PC-9 (cell line): ENCODE measurements at regions not wholly inside any gene's neighbourhood (a gene's known extent, or its start where the extent isn't known, plus 50 kb on each side); places are given as distances from the start of the nearest gene placed in this dataset.

ENCODE experiments used
- BruUV-seq: library from RNA; stranded (reverse); fragments of 400-500 nt; replicated peaks from 2 replicates; lab custom pipeline; 2021; lab: Mats Ljungman, UMichigan
- CTCF ChIA-PET: fragments of 300-600 bp; sonication (Branson Sonifier 250); formaldehyde crosslinking; loops from one replicate; lab custom pipeline; 2022; ENCODE audit warnings: antibody characterized with exemption; lab: Charles Lee
- POLR2A ChIA-PET: fragments of 300-600 bp; sonication (Branson Sonifier 250); formaldehyde crosslinking; loops from one replicate; lab custom pipeline; 2022; ENCODE audit warnings: antibody characterized with exemption; ENCODE audit not compliant: unreplicated experiment; lab: Charles Lee
- DNase-seq, 2 experiments: peaks; one replicate each; pipeline versions ENCODE4 v3.0.0 to v3.0.0-alpha.2; 2015 to 2022; ENCODE audit warnings: mixed read lengths in 1 of 2
- H2AFZ ChIP-seq: fragments of 200-600 bp; sonication (generic); 2 replicates; pipeline ENCODE4 v1.8.1; 2017; ENCODE audit warnings: antibody characterized with exemption
- H3F3A ChIP-seq: fragments of 200-600 bp; sonication (generic); 2 replicates; pipeline ENCODE4 v1.8.1; 2017; ENCODE audit warnings: antibody characterized with exemption, mild to moderate bottlenecking, low read depth; ENCODE audit not compliant: insufficient read depth
- H3K27ac ChIP-seq: fragments of 200-600 bp; sonication (generic); 2 replicates; pipeline ENCODE4 v1.6.1; 2016; ENCODE audit warnings: mixed run types
- H3K27me3 ChIP-seq: fragments of 200-600 bp; sonication (generic); 2 replicates; pipeline ENCODE4 v1.6.1; 2016; ENCODE audit warnings: low read depth, mixed run types; ENCODE audit not compliant: insufficient read depth
- H3K36me3 ChIP-seq: fragments of 200-600 bp; sonication (generic); 2 replicates; pipeline ENCODE4 v1.6.1; 2016; ENCODE audit warnings: low read depth, mixed run types
- H3K4me1 ChIP-seq: fragments of 200-600 bp; sonication (generic); replicated peaks from 2 replicates; pipeline ENCODE4 v1.6.1; 2016; ENCODE audit warnings: mixed run types; ENCODE audit not compliant: insufficient read depth
- H3K4me2 ChIP-seq: fragments of 200-600 bp; sonication (generic); 2 replicates; pipeline ENCODE4 v1.6.1; 2017; ENCODE audit warnings: mixed run types
- H3K4me3 ChIP-seq: fragments of 200-600 bp; sonication (generic); 2 replicates; pipeline ENCODE4 v1.6.1; 2016; ENCODE audit warnings: mixed run types
- H3K79me2 ChIP-seq: fragments of 200-600 bp; sonication (generic); 2 replicates; pipeline ENCODE4 v1.6.1; 2017; ENCODE audit warnings: low read depth, mixed run types
- H3K9me2 ChIP-seq: fragments of 200-600 bp; sonication (generic); 2 replicates; pipeline ENCODE4 v1.8.1; 2017; ENCODE audit warnings: mild to moderate bottlenecking; ENCODE audit not compliant: insufficient read depth
- H3K9me3 ChIP-seq: fragments of 200-600 bp; sonication (generic); 2 replicates; pipeline ENCODE4 v1.8.1; 2016; ENCODE audit warnings: low read depth; ENCODE audit not compliant: insufficient read depth
- H4K20me1 ChIP-seq: fragments of 200-600 bp; sonication (generic); 2 replicates; pipeline ENCODE4 v1.8.1; 2017; ENCODE audit not compliant: insufficient read depth
- CTCF ChIP-seq: fragments of 200-600 bp; sonication (generic); conservative IDR thresholded peaks from 2 replicates; pipeline ENCODE4 v1.6.1; 2017; ENCODE audit warnings: mixed run types, antibody characterized with exemption, mild to moderate bottlenecking, moderate library complexity
- EZH2 ChIP-seq: fragments of 200-600 bp; sonication (generic); IDR thresholded peaks from 2 replicates; pipeline ENCODE4 v1.8.0; 2017; ENCODE audit warnings: antibody characterized with exemption, low read depth
- intact Hi-C: fragments of 100-400 bp; cut with micrococcal nuclease; formaldehyde crosslinking; loops from one replicate; pipeline ENCODE4 v1.10.0; 2022; ENCODE audit not compliant: unreplicated experiment

- intact Hi-C loops = no loop called here
- no peaks in the 10 kb centered on the region for H3K9me3 ChIP-seq
- no TSS peak for BruUV-seq
- no peaks in the 10 kb centered on the region for H3F3A ChIP-seq
- H3K79me2 ChIP-seq = no peaks in the 10 kb centered on the region
- no peak overlapping the region for H2AFZ ChIP-seq
- H3K4me2 ChIP-seq = no peak overlapping the region
- H3K27me3 ChIP-seq = no peaks in the 10 kb centered on the region
- H3K4me3 ChIP-seq = no peak overlapping the region
- no peak for TF ChIP-seq CTCF
- no peak for TF ChIP-seq EZH2
- ChIA-PET POLR2A (no interaction called here), CTCF (no interaction called here)
- no peak overlapping the region for H3K27ac ChIP-seq
- no peaks in the 10 kb centered on the region for H3K9me2 ChIP-seq
- no peak for DNase-seq
- no peaks in the 10 kb centered on the region for H3K4me1 ChIP-seq
- H4K20me1 ChIP-seq = no peaks in the 10 kb centered on the region
- H3K36me3 ChIP-seq = no peaks in the 10 kb centered on the region
These were observed 90.8 kb upstream of the TNFAIP3 start for GRCh38 chr6:137776256-137776655.

- Histone ChIP-seq H3K27me3 (no peaks in the 10 kb centered on the region), H3K36me3 (no peaks in the 10 kb centered on the region), H3K4me1 (no peaks in the 10 kb centered on the region), H2AFZ (no peak overlapping the region), H3K27ac (no peak overlapping the region), H3K4me3 (no peak overlapping the region), H3K79me2 (no peaks in the 10 kb centered on the region), H3K9me2 (no peaks in the 10 kb centered on the region), H3F3A (no peaks in the 10 kb centered on the region), H3K4me2 (no peak overlapping the region), H4K20me1 (no peaks in the 10 kb centered on the region), H3K9me3 (no peaks in the 10 kb centered on the region)
- ChIA-PET CTCF (interaction anchor here (0.7 kb wide), 1 partner anchor 160 kb away, joined by 3 read pairs; no protein-coding TSS in a partner anchor), POLR2A (no interaction called here)
- no peak for TF ChIP-seq CTCF
- TF ChIP-seq EZH2 = no peak
- no peak for DNase-seq
- no TSS peak for BruUV-seq
- intact Hi-C loops = no loop called here
These were observed 90.0 kb upstream of the TNFAIP3 start for GRCh38 chr6:137776786-137777686.

- no peaks in the 10 kb centered on the region for H3K27me3 ChIP-seq
- no peak overlapping the region for H3K27ac ChIP-seq
- H3K4me2 ChIP-seq = no peak overlapping the region
- ChIA-PET CTCF (interaction anchor here (0.7 kb wide), 1 partner anchor 159 kb away, joined by 3 read pairs; no protein-coding TSS in a partner anchor), POLR2A (interaction anchor here (0.6 kb wide), 1 partner anchor 47 kb away, joined by 8 read pairs; no protein-coding TSS in a partner anchor)
- H3K79me2 ChIP-seq = no peaks in the 10 kb centered on the region
- H3K9me3 ChIP-seq = no peaks in the 10 kb centered on the region
- no peaks in the 10 kb centered on the region for H3K36me3 ChIP-seq
- H2AFZ ChIP-seq = no peak overlapping the region
- no peaks in the 10 kb centered on the region for H4K20me1 ChIP-seq
- DNase-seq = no peak
- BruUV-seq = no TSS peak
- intact Hi-C loops = no loop called here
- TF ChIP-seq EZH2 = no peak
- TF ChIP-seq CTCF = no peak
- no peak overlapping the region for H3K4me3 ChIP-seq
- no peaks in the 10 kb centered on the region for H3K4me1 ChIP-seq
- H3F3A ChIP-seq = no peaks in the 10 kb centered on the region
- H3K9me2 ChIP-seq = no peaks in the 10 kb centered on the region
These were observed 89.4 kb upstream of the TNFAIP3 start for GRCh38 chr6:137777687-137778075.
